Activated CD4-positive, alpha-beta T cell treated with anti-CD3 and anti-CD28 coated beads, Interleukin-2, amount 50 U/mL, for 4 hours (primary cell): ENCODE measurements at regions not wholly inside any gene's neighbourhood (a gene's known extent, or its start where the extent isn't known, plus 50 kb on each side); places are given as distances from the start of the nearest gene placed in this dataset.
"Not testable (repeated sequence)": the region's sequence is repeated elsewhere in the genome, so short reads cannot be mapped to it uniquely, and the experiment has no call there.

Experiments used
- DNase-seq, 2 experiments: peaks; one replicate each; pipeline ENCODE4 v3.0.0-alpha.2; 2020

- DNase-seq, result no peak
Measured at GRCh38 chr2:234272069-234272850, 221.8 kb downstream of the SPP2 start.

GRCh38 chr2:234271338-234271737, 220.8 kb downstream of the SPP2 start:
- no peak for DNase-seq

GRCh38 chr2:234269769-234270204, 219.3 kb downstream of the SPP2 start:
- DNase-seq, result no peak

- no peak for DNase-seq
Measured at GRCh38 chr2:234267534-234267933, 217.0 kb downstream of the SPP2 start.

GRCh38 chr2:234266952-234267351, 216.4 kb downstream of the SPP2 start:
- no peak for DNase-seq

GRCh38 chr2:234265206-234265605, 214.7 kb downstream of the SPP2 start:
- no peak for DNase-seq

- DNase-seq, result no peak
Measured at GRCh38 chr2:234261736-234262135, 211.2 kb downstream of the SPP2 start.

- DNase-seq, result no peak
Measured at GRCh38 chr2:234259440-234259839, 208.9 kb downstream of the SPP2 start.

- no peak for DNase-seq
Measured at GRCh38 chr2:234258562-234259141, 208.2 kb downstream of the SPP2 start.

- DNase-seq, result no peak
Measured at GRCh38 chr2:234257859-234258561, 207.5 kb downstream of the SPP2 start.

GRCh38 chr2:234256516-234256915, 206.0 kb downstream of the SPP2 start:
- no peak for DNase-seq

- DNase-seq, result no peak
Measured at GRCh38 chr2:234254783-234255521, 204.4 kb downstream of the SPP2 start.

- no peak for DNase-seq
Measured at GRCh38 chr2:234252772-234253171, 202.3 kb downstream of the SPP2 start.

- DNase-seq, result no peak
Measured at GRCh38 chr2:234251326-234252271, 201.1 kb downstream of the SPP2 start.

GRCh38 chr2:234250926-234251325, 200.4 kb downstream of the SPP2 start:
- no peak for DNase-seq

- no peak for DNase-seq
Measured at GRCh38 chr2:234249873-234250272, 199.4 kb downstream of the SPP2 start.

GRCh38 chr2:234249034-234249735, 198.7 kb downstream of the SPP2 start:
- DNase-seq, result no peak

GRCh38 chr2:234248213-234248710, 197.8 kb downstream of the SPP2 start:
- not testable (repeated sequence) for DNase-seq

- DNase-seq, result no peak
Measured at GRCh38 chr2:234247453-234248180, 197.1 kb downstream of the SPP2 start.

GRCh38 chr2:234245945-234246344, 195.4 kb downstream of the SPP2 start:
- DNase-seq, result no peak
